Fibroblast of upper back skin (primary cell): ENCODE measurements at regions not wholly inside any gene's neighbourhood (a gene's known extent, or its start where the extent isn't known, plus 50 kb on each side); places are given as distances from the start of the nearest gene placed in this dataset.

Experiments
- DNase-seq: peaks from one replicate; pipeline ENCODE4 v3.0.0-alpha.2; 2013

GRCh38 chr12:12017135-12017581 is 53.6 kb upstream of the BCL2L14 start:
- DNase-seq, result no peak

- DNase-seq, result no peak
Measured at GRCh38 chr12:12017798-12018197, 52.9 kb upstream of the BCL2L14 start.

GRCh38 chr12:12018454-12018853 is 52.3 kb upstream of the BCL2L14 start:
- DNase-seq, result peak; percentile 68

- no peak for DNase-seq
Measured at GRCh38 chr12:12019881-12020280, 50.9 kb upstream of the BCL2L14 start.

GRCh38 chr12:12020762-12021161 is 50.0 kb upstream of the BCL2L14 start:
- DNase-seq, result no peak
